ENCODE measurements at regions not wholly inside any gene's neighbourhood (a gene's known extent, or its start where the extent isn't known, plus 50 kb on each side); places are given as distances from the start of the nearest gene placed in this dataset.

GRCh38 chr22:47324435-47324990, 562.1 kb downstream of the TBC1D22A start:
- TF ChIP-seq CTCF (IDR thresholded peaks at IDR 0.05; ENCODE audit: low read depth, low read length): no peak
- no peak for DNase-seq (ENCODE audit: extremely low read depth, low read depth)

- no peak for DNase-seq (ENCODE audit: extremely low read depth, low read depth)
- TF ChIP-seq CTCF (IDR thresholded peaks at IDR 0.05; ENCODE audit: low read depth, low read length): no peak
These were observed 561.1 kb downstream of the TBC1D22A start for GRCh38 chr22:47323518-47323917.

- no peak for TF ChIP-seq CTCF (IDR thresholded peaks at IDR 0.05; ENCODE audit: low read depth, low read length)
- no peak for DNase-seq (ENCODE audit: extremely low read depth, low read depth)
These were observed 560.4 kb downstream of the TBC1D22A start for GRCh38 chr22:47322854-47323253.

- DNase-seq (ENCODE audit: extremely low read depth, low read depth): no peak
- no peak for TF ChIP-seq CTCF (IDR thresholded peaks at IDR 0.05; ENCODE audit: low read depth, low read length)
These were observed 558.1 kb downstream of the TBC1D22A start for GRCh38 chr22:47320560-47320959.

GRCh38 chr22:47318041-47318737, 555.7 kb downstream of the TBC1D22A start:
- TF ChIP-seq CTCF (IDR thresholded peaks at IDR 0.05; ENCODE audit: low read depth, low read length): no peak
- no peak for DNase-seq (ENCODE audit: extremely low read depth, low read depth)

- no peak for TF ChIP-seq CTCF (IDR thresholded peaks at IDR 0.05; ENCODE audit: low read depth, low read length)
- DNase-seq (ENCODE audit: extremely low read depth, low read depth): no peak
These were observed 553.5 kb downstream of the TBC1D22A start for GRCh38 chr22:47315862-47316419.

GRCh38 chr22:47310601-47311000, 548.2 kb downstream of the TBC1D22A start:
- TF ChIP-seq CTCF (IDR thresholded peaks at IDR 0.05; ENCODE audit: low read depth, low read length): no peak
- DNase-seq (ENCODE audit: extremely low read depth, low read depth): no peak
